OCI-LY3 (cell line): ENCODE measurements at regions not wholly inside any gene's neighbourhood (a gene's known extent, or its start where the extent isn't known, plus 50 kb on each side); places are given as distances from the start of the nearest gene placed in this dataset.

Experiments used
- EZH2phosphoT487 ChIP-seq: fragments of 200-600 bp; shearing (Covaris generic); IDR thresholded peaks from 2 replicates; pipeline ENCODE4 v1.6.1; 2018; ENCODE audit warnings: antibody characterized with exemption, mixed run types, low read depth
- TF ChIP-seq, protein P1 (sequence below): fragments of 200-600, 300-600 bp; sonication (generic); IDR thresholded peaks from 2 replicates; pipeline ENCODE4 v1.5.1; 2014; ENCODE audit warnings: antibody characterized with exemption, low read length, low read depth

DNA sequence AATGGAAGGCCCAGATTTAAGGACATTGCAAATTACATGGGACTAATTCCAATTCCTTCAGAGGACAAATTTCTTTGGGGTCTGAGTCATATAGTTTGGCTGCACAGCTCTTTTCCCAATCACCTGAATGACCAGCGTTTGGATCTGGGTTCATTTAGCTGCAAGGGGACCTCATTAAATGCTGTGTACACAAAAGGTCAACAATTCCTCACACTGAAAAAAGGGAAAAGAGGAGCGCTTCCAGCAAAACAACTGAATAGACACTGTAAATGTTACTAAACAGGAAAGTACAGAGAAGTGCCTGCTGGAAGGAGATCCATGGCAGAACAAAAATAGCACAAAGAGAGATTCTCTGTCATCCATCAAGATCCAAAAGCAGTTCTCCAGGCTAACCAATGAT, 356.0 kb upstream of the LMCD1 start:
- TF ChIP-seq, protein P1, sequence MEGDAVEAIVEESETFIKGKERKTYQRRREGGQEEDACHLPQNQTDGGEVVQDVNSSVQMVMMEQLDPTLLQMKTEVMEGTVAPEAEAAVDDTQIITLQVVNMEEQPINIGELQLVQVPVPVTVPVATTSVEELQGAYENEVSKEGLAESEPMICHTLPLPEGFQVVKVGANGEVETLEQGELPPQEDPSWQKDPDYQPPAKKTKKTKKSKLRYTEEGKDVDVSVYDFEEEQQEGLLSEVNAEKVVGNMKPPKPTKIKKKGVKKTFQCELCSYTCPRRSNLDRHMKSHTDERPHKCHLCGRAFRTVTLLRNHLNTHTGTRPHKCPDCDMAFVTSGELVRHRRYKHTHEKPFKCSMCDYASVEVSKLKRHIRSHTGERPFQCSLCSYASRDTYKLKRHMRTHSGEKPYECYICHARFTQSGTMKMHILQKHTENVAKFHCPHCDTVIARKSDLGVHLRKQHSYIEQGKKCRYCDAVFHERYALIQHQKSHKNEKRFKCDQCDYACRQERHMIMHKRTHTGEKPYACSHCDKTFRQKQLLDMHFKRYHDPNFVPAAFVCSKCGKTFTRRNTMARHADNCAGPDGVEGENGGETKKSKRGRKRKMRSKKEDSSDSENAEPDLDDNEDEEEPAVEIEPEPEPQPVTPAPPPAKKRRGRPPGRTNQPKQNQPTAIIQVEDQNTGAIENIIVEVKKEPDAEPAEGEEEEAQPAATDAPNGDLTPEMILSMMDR: no peak
- TF ChIP-seq EZH2phosphoT487: no peak
